Brain pericyte (primary cell): ENCODE measurements at regions not wholly inside any gene's neighbourhood (a gene's known extent, or its start where the extent isn't known, plus 50 kb on each side); places are given as distances from the start of the nearest gene placed in this dataset.
A peak's percentile ranks its signal among the peaks of the same experiment; 100 is the strongest.

Experiments used
- DNase-seq: peaks from one replicate; pipeline ENCODE4 v3.0.0-alpha.2; 2012; ENCODE audit warnings: low read depth, low spot score

DNA sequence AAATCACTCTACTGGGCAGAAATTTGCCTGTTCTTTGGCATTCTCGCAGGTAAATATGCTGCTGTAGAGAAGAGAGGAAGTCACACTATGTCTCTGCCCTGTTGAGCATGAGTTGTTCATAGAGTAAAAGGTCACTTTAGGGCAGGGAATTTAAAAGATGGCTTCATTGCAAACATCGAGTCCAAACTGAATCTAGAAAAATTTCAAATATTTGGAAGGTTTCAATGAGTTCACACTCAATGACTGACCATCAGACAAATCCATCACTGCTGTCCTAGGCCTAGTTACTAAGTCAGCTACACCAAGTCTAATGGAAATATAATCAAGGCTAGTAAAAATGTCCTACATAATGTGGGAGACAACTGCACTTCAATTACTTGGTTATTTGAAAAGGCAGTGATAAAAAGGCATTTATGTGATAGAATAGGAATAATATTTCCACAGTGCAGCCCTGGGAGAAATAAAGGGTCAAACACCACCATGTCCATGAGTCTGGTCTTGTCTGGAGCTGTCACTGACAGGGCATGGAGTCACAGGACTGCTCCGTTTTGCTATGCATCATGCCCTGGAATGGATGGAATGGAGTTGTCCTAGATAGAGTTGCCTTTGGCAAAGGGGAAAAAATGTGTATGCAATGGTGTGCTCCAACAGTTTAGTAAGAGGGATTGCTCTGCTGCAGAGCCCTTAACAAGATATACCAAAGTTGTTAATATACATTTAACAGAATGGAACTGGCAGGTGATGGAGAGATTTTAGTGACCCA, 218.5 kb upstream of the DAPK1 start:
- DNase-seq = no peak

GRCh38 chr9:87280421-87280820, 217.2 kb upstream of the DAPK1 start:
- DNase-seq = peak; percentile 88

DNA sequence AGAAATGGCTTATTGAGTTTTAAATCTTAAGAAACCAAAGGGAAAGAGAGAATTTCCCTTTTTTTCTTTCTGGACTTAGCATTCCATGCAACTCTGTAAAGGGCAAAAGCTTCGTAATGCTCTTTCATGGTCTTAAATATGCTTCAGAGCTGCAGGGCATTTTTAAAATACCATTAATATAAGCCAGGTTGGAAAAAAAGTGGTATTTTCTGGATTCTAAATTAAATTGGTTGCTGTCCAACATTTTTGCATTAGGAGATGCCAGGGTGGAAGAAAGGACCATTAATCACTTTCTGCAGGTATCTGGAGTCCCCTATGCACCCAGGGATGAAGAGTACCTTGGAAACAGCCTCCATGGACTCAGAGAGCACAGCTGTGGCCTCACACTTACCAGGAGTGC, 215.1 kb upstream of the DAPK1 start:
- no peak for DNase-seq

DNA sequence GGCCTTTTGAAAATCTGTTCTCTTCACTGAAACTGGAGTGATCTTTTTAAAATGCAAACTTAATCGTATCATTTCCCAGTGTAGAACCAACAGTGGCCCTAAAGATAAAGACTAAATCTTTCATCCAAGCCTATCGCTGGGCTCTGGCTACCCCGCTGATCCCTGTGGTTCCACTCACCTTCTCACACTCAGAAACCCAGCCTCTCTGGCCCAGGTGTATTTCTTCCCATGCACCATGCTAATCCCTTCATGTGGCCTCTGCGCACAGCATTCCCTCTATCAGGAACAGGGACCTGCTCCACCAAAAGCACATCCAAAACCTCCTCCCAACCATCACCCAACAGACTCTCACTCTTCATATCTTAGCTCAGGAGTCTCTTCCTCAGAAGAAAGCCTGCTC, 214.1 kb upstream of the DAPK1 start:
- no peak for DNase-seq

DNA sequence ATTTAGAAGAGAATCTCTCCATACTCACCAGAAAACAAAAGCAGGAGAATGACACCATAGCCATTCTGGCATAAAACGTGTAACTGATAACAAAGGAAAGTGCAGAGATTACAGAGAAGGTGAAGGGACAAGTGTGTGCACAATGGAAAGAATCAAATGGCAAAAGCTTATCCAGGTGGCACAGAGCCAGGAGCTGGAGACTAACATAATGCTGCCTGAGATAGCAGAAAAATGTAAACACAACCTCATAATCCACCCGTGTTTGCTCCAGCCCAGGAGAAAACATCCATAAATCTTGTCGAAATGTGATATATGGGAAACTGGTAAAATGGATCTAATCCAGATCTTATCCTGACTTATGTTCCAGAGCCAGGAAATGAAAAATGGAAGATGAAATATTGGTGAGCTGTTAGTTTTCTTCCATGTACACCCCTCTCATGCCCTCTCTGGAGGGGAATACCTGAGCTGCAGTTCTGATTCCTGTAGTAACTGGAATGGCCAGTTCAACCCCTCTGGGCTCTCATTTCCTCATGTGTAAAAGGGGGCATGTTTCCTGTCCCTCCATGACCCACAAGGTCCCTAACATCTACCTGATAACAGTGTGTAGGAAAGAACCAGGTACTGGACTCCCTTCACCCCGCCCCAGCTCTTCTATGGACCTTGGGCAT, 212.3 kb upstream of the DAPK1 start:
- no peak for DNase-seq

GRCh38 chr9:87286506-87286905, 211.2 kb upstream of the DAPK1 start:
- no peak for DNase-seq

GRCh38 chr9:87290241-87291052, 207.2 kb upstream of the DAPK1 start:
- DNase-seq = no peak

DNA sequence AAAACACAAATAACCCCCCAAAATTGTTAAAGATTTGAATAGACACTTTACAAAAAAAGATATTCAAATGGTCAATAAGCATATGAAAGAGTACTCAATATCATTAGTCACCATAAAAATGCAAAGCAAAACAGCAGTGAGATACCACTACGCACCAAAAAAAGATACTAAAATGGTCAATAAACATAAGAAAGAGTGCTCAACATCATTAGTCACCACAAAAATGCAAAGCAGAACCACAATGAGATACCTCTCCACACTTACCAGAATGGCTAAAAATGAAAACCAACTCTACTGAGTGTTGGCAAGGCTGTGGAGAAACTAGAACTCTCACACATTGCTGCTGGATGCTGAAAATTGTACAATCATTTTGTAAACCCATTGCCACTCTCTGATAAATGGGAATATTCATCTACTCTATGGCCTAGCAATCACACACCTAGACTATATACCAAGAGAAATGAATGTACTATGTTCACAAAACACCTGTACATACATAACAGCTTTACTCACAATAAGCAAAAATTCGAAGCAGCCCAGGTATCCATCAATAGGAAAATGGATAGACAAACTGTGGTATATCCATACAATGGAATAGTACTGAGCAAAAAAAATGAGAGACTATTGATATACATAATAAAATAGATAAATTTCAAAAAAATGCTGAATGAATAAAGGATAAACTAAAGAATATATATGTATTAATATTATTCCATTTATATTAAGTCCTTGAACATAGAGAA, 205.0 kb upstream of the DAPK1 start:
- no peak for DNase-seq

DNA sequence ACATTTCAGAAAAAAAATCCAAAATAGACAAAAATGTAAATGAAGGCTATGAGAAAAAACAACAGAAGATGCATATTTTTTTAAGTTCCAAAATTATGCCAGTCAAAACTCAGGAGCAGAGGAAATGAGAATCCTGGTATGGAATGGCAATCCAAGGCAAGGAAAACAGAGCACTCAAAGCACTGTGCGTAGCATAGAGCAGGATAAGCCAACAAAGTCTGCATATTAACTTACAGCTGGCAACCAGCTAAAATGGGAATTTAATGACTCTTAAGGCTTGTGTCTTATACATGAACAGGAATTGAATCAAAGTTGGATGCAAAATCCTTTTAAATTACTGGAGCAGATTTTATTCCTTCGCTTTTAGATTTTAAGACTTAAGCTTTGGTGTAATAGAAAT, 203.5 kb upstream of the DAPK1 start:
- peak; percentile 15 for DNase-seq

DNA sequence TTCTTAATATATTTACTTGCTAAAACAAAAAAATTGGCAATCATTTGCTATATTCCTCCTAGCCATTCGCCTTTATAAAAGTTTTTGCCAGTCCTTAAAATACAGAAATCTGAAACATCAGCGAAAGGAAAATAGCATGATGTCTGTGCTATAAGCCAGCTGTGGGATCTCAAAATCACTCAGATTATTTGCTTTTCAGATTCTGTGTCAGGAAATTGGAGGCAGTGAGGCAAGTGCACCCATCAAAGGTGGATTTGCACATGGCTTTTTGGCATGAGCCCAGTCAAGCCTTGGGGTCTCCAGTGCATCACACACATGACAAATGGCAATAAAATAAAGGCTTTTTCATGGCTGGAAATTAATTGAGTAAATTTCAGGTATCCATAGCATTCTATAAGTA, 196.8 kb upstream of the DAPK1 start:
- no peak for DNase-seq

DNA sequence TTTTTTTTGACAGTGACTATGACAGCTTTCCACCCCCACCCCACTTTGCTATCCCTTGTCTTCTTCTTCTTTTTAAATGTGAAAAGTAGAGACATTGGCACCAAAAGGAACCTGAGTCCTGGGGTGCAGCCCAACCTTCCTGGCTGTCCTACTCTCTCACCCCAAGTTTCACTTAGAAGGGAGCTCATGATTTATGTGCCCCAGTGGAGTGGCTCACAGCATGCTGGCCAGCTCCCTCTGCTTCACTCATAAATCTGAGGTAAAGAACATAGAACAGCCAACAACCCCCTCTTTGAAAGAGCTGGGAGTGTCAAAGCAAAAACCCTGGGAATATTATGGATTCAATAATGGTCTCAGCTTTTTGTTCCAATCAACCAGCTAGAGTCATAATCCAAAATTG, 196.3 kb upstream of the DAPK1 start:
- DNase-seq = no peak

GRCh38 chr9:87305151-87305550, 192.5 kb upstream of the DAPK1 start:
- no peak for DNase-seq

DNA sequence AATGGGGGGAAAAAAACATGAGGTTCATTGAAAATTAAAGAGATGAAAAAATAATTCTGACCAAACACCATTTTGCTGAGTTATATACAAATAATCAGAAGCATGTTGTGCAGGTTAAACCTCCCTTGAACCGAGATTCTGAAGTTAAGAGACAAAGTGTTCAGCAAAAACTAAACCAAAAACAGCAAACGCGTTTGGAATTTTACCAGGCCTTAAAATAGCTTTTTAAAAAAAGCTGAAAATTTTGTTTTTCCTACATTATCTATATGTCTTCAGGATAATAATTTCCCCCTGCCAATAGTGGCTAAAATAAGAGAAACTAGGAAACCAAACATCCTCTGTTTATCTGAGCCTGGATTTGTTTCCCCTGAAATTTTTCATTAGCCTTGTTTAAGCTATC, 191.7 kb upstream of the DAPK1 start:
- no peak for DNase-seq

GRCh38 chr9:87307848-87308247, 189.8 kb upstream of the DAPK1 start:
- DNase-seq = no peak

DNA sequence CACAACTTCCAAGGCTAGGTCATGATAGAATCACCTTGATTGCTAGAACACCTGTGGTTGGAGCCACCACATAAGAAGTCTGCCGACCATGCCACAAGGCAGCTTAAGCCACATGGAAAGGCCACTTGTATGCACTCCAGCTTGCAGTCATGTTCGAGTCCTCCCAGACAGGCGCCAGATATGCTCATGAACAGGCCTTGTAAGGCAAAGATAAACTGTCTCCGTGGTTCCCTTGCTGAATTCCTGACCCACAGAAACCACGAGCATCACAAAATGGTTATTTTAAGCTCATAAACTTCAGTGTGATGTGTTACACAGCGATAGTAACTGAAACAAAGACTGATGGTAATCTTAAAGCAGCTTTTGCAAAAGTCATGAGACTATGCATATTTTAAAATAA, 188.4 kb upstream of the DAPK1 start:
- DNase-seq = no peak

DNA sequence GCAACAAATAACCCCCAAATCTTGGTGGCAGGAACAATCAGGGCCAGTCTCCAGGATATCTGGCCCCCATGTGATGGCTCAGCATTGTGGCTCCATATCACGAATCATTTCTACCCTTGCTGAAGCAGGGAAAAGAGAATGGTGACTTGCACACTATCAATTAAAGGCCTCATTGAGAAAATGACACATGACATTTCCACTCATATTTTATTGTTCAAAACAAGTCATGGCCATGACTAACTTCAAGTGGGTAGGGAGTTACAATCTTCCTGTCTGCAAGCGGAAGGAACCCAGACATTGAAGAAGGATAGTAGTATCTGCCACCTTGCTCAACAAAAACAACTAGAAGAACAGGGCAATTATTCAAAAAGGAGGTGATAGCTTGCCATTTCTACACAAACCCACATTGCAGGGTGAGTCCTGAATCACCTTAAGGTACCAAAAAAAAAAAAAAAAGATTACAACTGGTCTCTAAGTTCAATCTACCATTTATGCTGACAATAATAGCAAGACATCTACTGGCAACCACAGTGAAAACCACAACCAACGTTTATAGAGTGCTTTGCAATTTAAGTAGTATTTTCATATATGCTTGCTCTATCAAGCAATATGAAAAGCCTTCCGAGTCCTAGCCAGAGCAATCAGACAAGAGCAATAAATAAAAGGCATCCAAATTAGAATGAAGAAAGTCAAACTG, 186.7 kb upstream of the DAPK1 start:
- DNase-seq = no peak

DNA sequence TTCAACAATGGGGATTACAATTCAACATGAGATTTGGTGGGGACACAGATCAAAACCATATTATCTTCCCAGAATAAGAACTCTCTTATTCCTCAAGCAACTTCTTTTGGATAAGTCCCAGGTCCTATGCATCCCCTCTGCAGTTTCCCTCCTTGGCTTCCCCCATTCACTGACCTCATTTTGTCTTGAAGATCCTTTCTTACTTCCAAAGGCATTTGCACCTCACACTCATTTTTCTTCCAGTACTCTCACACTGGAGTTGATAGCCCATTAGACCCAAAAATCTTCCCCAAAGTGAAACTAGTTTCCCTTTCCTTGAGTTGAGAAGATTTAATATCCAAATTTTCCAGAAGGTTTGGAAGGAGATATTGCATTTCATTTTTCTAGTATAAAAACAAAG, 178.0 kb upstream of the DAPK1 start:
- DNase-seq = no peak

- DNase-seq = no peak
These were observed 177.4 kb upstream of the DAPK1 start for GRCh38 chr9:87320146-87320884.

DNA sequence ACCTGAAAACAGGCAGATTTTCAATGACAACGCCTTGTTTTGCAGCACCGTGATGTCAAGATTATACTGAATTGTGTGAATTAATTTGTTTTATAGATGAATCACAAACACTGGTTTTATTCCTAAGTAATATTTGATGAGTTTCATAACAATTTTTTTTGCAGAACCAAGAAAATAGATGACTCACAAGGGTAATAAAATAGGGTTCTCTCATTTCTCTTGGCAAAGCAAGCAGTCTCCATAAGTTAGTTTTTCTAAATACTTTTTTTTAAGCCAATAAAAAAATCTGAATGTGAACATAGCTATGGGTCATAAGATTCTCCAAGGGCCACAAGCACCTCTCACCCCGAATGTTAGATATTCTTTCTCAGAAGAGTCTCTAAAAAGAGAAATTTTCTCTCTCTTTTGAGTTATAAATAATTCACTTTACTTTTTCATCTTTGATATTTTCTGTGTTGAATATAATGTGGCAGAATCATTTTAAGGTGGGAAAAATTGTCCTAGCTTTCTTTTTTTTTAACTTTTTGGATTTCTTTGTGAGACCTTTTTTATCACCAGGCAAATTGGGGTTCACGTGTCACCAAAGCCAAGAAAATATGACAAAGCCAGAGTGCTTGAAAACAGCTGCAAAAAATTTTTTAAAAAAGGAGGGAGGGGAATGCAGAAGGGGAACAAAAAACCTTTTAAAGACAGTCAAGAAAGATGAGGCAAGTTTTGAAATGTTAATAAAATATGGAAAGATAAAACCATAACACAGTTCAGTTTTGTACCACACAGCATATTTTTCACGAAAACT, 174.6 kb upstream of the DAPK1 start:
- DNase-seq = no peak

GRCh38 chr9:87323928-87324327, 173.7 kb upstream of the DAPK1 start:
- DNase-seq = no peak
